ENCODE measurements at regions not wholly inside any gene's neighbourhood (a gene's known extent, or its start where the extent isn't known, plus 50 kb on each side); places are given as distances from the start of the nearest gene placed in this dataset.

DNA sequence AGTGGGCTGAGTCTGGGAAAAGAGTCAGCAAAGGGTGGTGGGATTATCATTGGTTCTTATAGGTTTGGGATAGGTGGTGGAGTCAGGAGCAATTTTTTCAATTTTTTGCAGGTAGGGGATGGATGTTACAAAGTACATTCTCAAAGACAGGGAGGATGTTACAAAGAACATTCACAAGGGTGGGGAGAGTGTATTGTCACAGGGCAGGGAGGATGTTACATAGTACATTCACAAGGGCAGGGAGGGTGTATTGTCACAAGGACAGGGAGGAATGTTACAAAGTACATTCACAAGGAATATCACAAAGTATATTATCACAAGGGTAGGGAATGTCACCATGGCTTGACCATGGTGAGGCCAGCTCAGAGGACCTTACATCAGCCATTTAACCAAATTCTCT lies 58.6 kb upstream of the WDR75 start:
- Histone ChIP-seq H3K27ac (no peak overlapping the region), H3K27me3 (no peaks in the 10 kb centered on the region), H3K4me1 (no peaks in the 10 kb centered on the region), H3K9me3 (no peaks in the 10 kb centered on the region), H3K36me3 (peaks cover 8% of the 10 kb centered on the region), H3K4me3 (no peak overlapping the region)
- intact Hi-C loops (cut with DNase I; ENCODE audit: low total_unique reads), result no loop called here
- TF ChIP-seq, protein P1, sequence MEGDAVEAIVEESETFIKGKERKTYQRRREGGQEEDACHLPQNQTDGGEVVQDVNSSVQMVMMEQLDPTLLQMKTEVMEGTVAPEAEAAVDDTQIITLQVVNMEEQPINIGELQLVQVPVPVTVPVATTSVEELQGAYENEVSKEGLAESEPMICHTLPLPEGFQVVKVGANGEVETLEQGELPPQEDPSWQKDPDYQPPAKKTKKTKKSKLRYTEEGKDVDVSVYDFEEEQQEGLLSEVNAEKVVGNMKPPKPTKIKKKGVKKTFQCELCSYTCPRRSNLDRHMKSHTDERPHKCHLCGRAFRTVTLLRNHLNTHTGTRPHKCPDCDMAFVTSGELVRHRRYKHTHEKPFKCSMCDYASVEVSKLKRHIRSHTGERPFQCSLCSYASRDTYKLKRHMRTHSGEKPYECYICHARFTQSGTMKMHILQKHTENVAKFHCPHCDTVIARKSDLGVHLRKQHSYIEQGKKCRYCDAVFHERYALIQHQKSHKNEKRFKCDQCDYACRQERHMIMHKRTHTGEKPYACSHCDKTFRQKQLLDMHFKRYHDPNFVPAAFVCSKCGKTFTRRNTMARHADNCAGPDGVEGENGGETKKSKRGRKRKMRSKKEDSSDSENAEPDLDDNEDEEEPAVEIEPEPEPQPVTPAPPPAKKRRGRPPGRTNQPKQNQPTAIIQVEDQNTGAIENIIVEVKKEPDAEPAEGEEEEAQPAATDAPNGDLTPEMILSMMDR (IDR thresholded peaks at IDR 0.05), result no peak
- no peak for TF ChIP-seq POLR2AphosphoS5 (IDR thresholded peaks at IDR 0.05)
- no peak for DNase-seq (ENCODE audit: low spot score in 2 of 2)

DNA sequence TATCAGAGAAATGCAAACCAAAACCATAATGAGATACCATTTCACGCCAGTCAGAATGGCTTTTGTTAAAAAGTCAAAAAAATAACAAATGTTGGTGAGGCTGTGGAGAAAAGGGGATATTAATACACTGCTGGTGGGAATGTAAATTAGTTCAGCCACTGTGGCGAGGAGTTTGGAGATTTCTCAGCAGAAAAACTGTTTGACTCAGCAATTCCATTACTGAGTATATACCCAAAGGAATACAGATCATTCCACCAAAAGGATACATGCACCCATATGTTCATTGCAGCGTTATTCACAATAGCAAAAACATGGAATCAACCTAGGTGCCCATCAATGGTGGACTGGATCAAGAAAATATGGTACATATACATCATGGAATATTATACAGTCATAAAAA lies 54.5 kb upstream of the WDR75 start:
- Histone ChIP-seq H3K36me3 (peaks cover under 1% of the 10 kb centered on the region), H3K4me1 (no peaks in the 10 kb centered on the region), H3K27me3 (no peaks in the 10 kb centered on the region), H3K9me3 (no peaks in the 10 kb centered on the region), H3K27ac (no peak overlapping the region), H3K4me3 (no peak overlapping the region)
- no peak for DNase-seq (ENCODE audit: low spot score in 2 of 2)
- intact Hi-C loops (cut with DNase I; ENCODE audit: low total_unique reads), result no loop called here
- TF ChIP-seq POLR2A (IDR thresholded peaks at IDR 0.05) (no peak), POLR2AphosphoS5 (IDR thresholded peaks at IDR 0.05) (no peak)

DNA sequence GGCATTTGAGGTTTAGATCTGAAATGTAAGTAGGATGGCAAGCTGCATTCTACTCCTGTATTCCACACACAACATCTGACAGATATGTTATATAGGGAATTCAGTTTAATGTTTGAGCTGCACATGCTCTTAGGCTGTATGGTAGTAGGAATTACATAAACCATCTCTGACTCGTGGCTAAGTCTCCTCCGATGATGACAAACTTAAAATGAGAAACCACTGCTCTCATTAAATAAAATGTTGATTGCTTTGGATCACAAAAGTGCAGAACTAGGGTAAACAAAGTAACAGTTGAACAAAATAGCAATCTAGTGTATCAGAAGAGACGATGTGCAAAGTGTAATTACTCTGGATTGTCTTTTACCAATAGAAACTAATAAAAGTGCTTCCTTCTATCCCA lies 50.1 kb upstream of the WDR75 start:
- Histone ChIP-seq H3K27me3 (no peaks in the 10 kb centered on the region), H3K27ac (no peak overlapping the region), H3K9me3 (no peaks in the 10 kb centered on the region), H3K36me3 (no peaks in the 10 kb centered on the region), H3K4me3 (no peak overlapping the region), H3K4me1 (no peaks in the 10 kb centered on the region)
- TF ChIP-seq POLR2AphosphoS5 (IDR thresholded peaks at IDR 0.05) (no peak), POLR2A (IDR thresholded peaks at IDR 0.05) (no peak)
- TF ChIP-seq, protein P1 (IDR thresholded peaks at IDR 0.05), result no peak
- intact Hi-C loops (cut with DNase I; ENCODE audit: low total_unique reads), result no loop called here
- no peak for DNase-seq (ENCODE audit: low spot score in 2 of 2)

All from breast epithelium (tissue), 4 donors.